Activated naive CD8-positive, alpha-beta T cell (primary cell): ENCODE measurements at regions not wholly inside any gene's neighbourhood (a gene's known extent, or its start where the extent isn't known, plus 50 kb on each side); places are given as distances from the start of the nearest gene placed in this dataset.

ENCODE experiments used
- H3K27ac Mint-ChIP-seq: one replicate; pipeline ENCODE4 v1.8.0; 2021; ENCODE audit warnings: mixed read lengths
- H3K27me3 Mint-ChIP-seq: one replicate; pipeline ENCODE4 v1.8.0; 2021; ENCODE audit warnings: mixed read lengths
- H3K36me3 Mint-ChIP-seq: one replicate; pipeline ENCODE4 v1.8.0; 2021; ENCODE audit warnings: mixed read lengths
- H3K4me1 Mint-ChIP-seq: one replicate; pipeline ENCODE4 v1.8.0; 2021; ENCODE audit warnings: low read depth, mixed read lengths
- H3K4me3 Mint-ChIP-seq: one replicate; pipeline ENCODE4 v1.8.0; 2021; ENCODE audit warnings: mild to moderate bottlenecking, mixed read lengths
- H3K9me3 Mint-ChIP-seq: one replicate; pipeline ENCODE4 v1.8.0; 2021; ENCODE audit warnings: low read depth, mixed read lengths

DNA sequence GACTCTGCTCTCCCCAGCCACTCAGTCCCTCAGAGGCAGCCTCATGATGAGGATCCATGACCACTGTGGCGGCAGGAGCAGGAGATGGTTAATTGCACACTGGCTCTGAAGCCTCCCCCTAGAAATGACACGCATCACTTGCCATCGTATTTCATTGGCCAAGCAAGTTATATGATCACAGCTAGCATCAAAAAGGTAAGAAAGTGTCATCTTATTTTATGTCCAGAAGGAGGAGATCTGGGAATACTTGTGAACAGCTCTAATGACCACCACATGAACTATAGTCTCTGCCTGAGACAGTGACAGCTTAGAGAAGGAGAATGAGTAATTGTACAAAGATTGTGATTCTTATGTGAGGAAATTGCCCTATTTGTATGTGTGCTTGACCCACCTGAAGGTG, 363.4 kb downstream of the NUAK1 start:
- no peak overlapping the region for H3K27ac Mint-ChIP-seq
- no peaks in the 10 kb centered on the region for H3K4me1 Mint-ChIP-seq
- no peaks in the 10 kb centered on the region for H3K9me3 Mint-ChIP-seq
- no peaks in the 10 kb centered on the region for H3K36me3 Mint-ChIP-seq
- no peak overlapping the region for H3K4me3 Mint-ChIP-seq
- H3K27me3 Mint-ChIP-seq, result peaks cover 9% of the 10 kb centered on the region

DNA sequence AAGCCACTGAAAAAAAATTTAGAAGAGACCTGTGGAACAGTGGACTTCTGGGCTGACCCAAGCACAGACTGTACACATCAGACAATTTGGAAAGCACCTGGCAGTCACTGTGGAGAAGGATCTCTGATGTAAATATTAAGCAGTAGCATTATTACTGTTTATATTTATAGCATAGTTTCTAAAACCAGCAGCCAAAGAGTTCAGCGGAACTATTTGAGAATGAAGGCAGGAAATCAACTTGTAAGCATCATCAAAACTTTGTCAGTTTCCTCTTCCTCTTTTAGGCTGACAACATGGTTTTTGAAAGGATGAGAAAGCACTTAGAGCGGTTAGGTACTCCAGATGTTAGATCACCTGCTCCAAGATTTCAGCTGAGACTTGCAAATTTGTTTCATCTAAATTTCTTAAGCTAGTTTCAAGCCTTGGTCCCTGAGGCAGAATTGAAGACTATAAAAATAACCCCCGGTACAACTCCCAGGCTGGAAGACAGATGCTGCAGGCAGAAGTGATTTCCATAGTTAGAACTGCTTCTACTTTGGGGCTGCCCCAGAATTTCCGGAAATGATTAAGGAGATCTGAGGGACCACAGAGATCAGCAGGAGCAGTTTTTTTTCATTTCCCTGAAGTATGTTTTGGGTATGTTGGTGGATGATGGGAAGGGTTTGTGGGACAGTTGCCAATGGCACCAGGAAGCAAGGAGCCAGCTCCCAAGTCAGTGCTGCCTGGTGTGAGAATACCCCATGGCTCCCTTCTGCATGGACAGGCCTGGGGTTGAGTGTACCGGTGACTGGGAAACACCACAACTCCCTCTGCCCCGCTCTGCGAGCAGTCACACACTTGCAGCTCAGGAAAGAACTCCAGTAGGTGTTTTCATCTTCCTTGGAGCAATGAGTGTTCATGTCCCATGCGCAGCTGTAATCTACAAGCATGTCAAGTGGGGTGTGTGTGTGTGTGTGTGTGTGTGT, 354.5 kb downstream of the NUAK1 start:
- Mint-ChIP-seq H3K27me3 (peaks cover 4% of the 10 kb centered on the region), H3K4me3 (no peak overlapping the region), H3K36me3 (no peaks in the 10 kb centered on the region), H3K9me3 (no peaks in the 10 kb centered on the region), H3K27ac (peak overlapping the region; percentile 6), H3K4me1 (peaks cover 11% of the 10 kb centered on the region)

DNA sequence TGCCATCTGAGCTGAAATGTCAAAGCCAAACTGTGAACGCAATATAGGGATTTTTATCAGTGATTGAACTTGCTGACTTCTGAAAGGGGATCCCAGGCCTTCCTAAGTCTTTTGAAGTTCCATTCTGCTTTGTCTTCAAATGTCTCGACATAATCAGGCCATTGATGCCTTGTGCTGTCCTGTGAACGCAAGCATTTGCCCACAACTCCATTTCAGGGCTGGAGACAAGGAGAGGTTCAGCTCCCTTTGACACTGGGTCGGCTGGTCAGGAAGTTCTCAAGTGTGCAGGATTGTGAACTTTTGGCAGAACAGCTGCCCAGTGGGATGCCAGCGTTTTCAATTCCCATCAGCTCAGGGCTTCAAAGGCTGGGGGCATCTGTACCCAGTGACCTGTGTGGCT, 345.3 kb downstream of the NUAK1 start:
- peaks cover 6% of the 10 kb centered on the region for H3K27me3 Mint-ChIP-seq
- H3K36me3 Mint-ChIP-seq, result no peaks in the 10 kb centered on the region
- H3K4me1 Mint-ChIP-seq, result no peaks in the 10 kb centered on the region
- H3K4me3 Mint-ChIP-seq, result no peak overlapping the region
- H3K9me3 Mint-ChIP-seq, result peaks cover 3% of the 10 kb centered on the region
- no peak overlapping the region for H3K27ac Mint-ChIP-seq

DNA sequence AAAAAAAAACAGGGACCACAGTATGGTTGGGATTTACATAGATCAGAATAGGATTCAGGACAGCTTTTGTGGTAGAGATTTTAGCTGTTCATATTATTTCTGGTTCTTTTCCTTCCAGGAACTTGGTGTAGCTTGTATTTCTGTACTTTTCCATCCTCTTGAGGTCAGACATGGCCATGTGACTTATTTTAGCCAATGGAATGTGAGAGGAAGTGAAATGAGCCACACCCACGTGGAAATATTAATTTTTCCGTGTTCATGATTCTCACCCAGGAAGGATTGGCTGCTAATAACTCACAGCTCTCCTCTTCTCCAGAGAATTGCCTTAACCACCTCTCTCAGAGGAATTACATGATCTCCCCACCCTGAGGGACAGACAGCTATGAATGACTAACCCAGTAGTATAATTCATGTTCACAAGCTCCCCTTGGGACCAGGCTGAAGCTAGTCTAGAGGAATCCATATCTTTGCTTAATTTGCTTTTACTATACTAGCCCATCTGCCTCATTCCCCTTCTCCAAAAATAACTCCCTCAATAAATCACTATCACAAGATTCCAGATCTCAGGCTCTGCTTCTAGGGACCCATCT, 340.4 kb downstream of the NUAK1 start:
- no peaks in the 10 kb centered on the region for H3K9me3 Mint-ChIP-seq
- no peaks in the 10 kb centered on the region for H3K36me3 Mint-ChIP-seq
- peaks cover 3% of the 10 kb centered on the region for H3K27me3 Mint-ChIP-seq
- no peak overlapping the region for H3K27ac Mint-ChIP-seq
- no peak overlapping the region for H3K4me3 Mint-ChIP-seq
- no peaks in the 10 kb centered on the region for H3K4me1 Mint-ChIP-seq

GRCh38 chr12:105799103-105799502, 339.7 kb downstream of the NUAK1 start:
- Mint-ChIP-seq H3K27me3 (peaks cover 3% of the 10 kb centered on the region), H3K27ac (no peak overlapping the region), H3K36me3 (no peaks in the 10 kb centered on the region), H3K9me3 (no peaks in the 10 kb centered on the region), H3K4me3 (no peak overlapping the region), H3K4me1 (no peaks in the 10 kb centered on the region)

GRCh38 chr12:105801351-105801750, 337.4 kb downstream of the NUAK1 start:
- Mint-ChIP-seq H3K27me3 (peaks cover 3% of the 10 kb centered on the region), H3K9me3 (no peaks in the 10 kb centered on the region), H3K36me3 (no peaks in the 10 kb centered on the region), H3K27ac (no peak overlapping the region), H3K4me1 (no peaks in the 10 kb centered on the region), H3K4me3 (no peak overlapping the region)

DNA sequence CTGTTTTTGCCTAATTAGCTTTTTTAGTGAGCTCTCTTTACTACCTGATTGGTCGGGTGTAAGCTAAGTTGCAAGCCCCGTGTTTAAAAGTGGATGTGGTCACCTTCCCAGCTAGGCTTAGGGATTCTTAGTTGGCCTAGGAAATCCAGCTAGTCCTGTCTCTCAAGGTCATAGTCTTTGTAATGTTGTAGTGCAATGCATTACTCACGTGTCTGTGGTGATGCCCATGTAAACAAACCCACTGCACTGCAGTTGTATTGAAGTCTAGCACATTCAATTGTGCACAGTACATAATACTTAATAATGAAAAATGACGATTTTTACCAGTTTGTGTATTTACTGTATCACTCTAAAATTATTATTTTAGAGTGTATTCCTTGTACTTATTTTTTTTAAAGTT, 335.5 kb downstream of the NUAK1 start:
- Mint-ChIP-seq H3K27ac (no peak overlapping the region), H3K9me3 (no peaks in the 10 kb centered on the region), H3K4me3 (no peak overlapping the region), H3K36me3 (no peaks in the 10 kb centered on the region), H3K27me3 (peaks cover 3% of the 10 kb centered on the region), H3K4me1 (no peaks in the 10 kb centered on the region)

GRCh38 chr12:105804591-105805265, 334.0 kb downstream of the NUAK1 start:
- Mint-ChIP-seq H3K27ac (no peak overlapping the region), H3K4me3 (no peak overlapping the region), H3K9me3 (no peaks in the 10 kb centered on the region), H3K4me1 (no peaks in the 10 kb centered on the region), H3K36me3 (no peaks in the 10 kb centered on the region), H3K27me3 (no peaks in the 10 kb centered on the region)

DNA sequence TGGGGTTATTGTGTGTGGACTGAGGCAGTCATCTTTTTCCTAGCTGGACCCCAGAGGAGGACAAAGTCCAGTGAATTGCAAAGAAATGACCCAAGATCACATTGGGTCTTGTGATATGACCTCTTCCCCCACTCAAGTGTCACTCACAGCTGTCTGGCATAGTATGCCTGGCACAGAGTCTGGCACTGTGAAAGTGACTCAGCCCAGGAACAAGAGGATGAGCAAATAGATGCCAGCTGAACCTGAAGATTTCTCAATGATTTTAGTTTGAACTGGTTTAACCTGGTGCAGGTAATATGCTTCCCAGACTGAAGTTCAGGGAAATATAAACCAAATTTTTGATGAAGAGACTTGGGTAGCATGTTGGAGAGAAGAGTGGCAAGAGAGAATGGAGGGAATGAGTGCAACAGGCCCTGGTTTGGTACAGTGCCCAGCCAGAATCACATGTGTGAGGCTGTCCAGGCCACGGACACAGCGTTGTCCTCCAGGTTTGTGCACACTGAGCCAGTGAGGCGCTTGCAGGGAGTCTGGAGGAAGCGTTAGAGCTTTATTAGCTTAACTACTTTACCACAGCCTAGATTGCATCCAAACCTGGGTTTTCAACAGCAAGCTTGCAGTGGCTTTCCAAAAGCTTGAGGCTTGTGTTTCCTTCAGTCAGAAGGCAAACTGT, 332.9 kb downstream of the NUAK1 start:
- H3K4me3 Mint-ChIP-seq, result no peak overlapping the region
- H3K9me3 Mint-ChIP-seq, result peaks cover under 1% of the 10 kb centered on the region
- no peaks in the 10 kb centered on the region for H3K27me3 Mint-ChIP-seq
- no peaks in the 10 kb centered on the region for H3K36me3 Mint-ChIP-seq
- H3K4me1 Mint-ChIP-seq, result no peaks in the 10 kb centered on the region
- no peak overlapping the region for H3K27ac Mint-ChIP-seq

GRCh38 chr12:105806400-105806770, 332.4 kb downstream of the NUAK1 start:
- Mint-ChIP-seq H3K27me3 (no peaks in the 10 kb centered on the region), H3K4me3 (no peak overlapping the region), H3K27ac (no peak overlapping the region), H3K4me1 (no peaks in the 10 kb centered on the region), H3K9me3 (peaks cover 4% of the 10 kb centered on the region), H3K36me3 (no peaks in the 10 kb centered on the region)

DNA sequence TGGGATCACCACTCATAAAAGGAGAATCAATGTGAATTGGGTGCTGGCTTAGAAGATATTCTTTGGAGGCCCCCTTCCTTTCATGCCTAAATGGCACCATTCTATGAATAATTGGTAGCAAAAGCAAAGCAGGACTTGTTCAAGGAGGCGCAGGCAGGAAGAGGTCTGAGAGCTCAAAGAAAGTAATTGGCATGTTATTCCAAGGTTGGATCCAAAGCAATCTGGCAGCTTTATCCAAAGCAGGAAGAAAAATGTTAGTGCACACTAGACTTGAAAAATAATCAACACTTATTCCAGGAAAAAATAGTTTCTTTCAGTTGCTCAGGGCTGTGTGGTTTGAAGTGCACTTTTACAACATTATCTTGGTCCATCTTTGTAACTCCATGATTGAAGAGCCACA, 326.4 kb downstream of the NUAK1 start:
- no peak overlapping the region for H3K4me3 Mint-ChIP-seq
- no peaks in the 10 kb centered on the region for H3K4me1 Mint-ChIP-seq
- H3K27me3 Mint-ChIP-seq, result no peaks in the 10 kb centered on the region
- no peak overlapping the region for H3K27ac Mint-ChIP-seq
- peaks cover 4% of the 10 kb centered on the region for H3K9me3 Mint-ChIP-seq
- no peaks in the 10 kb centered on the region for H3K36me3 Mint-ChIP-seq

- no peaks in the 10 kb centered on the region for H3K4me1 Mint-ChIP-seq
- H3K4me3 Mint-ChIP-seq, result no peak overlapping the region
- H3K27ac Mint-ChIP-seq, result no peak overlapping the region
- no peaks in the 10 kb centered on the region for H3K27me3 Mint-ChIP-seq
- H3K36me3 Mint-ChIP-seq, result no peaks in the 10 kb centered on the region
- H3K9me3 Mint-ChIP-seq, result peaks cover 4% of the 10 kb centered on the region
Observed at GRCh38 chr12:105813201-105813600, 325.6 kb downstream of the NUAK1 start.

DNA sequence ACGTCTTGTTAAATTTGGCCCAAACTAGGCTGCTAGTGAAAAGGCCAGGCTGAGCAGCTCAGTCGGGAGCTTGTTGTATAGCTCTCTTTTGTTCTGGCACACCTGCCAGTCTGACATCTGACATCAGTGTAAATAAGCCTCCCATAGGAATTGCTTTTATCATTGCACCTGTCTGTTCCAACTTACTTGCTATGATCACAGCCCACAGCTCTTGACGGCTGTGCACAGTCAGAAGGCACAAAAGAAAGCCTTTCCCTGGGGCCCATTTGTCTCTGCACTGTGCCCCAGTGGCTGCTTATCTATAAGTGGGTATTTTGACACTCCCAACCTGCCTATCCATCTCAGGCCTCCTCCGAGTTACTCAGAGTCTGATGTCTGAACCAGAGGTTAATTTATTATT, 324.5 kb downstream of the NUAK1 start:
- Mint-ChIP-seq H3K4me1 (no peaks in the 10 kb centered on the region), H3K27me3 (no peaks in the 10 kb centered on the region), H3K4me3 (no peak overlapping the region), H3K9me3 (peaks cover 4% of the 10 kb centered on the region), H3K36me3 (no peaks in the 10 kb centered on the region), H3K27ac (no peak overlapping the region)

DNA sequence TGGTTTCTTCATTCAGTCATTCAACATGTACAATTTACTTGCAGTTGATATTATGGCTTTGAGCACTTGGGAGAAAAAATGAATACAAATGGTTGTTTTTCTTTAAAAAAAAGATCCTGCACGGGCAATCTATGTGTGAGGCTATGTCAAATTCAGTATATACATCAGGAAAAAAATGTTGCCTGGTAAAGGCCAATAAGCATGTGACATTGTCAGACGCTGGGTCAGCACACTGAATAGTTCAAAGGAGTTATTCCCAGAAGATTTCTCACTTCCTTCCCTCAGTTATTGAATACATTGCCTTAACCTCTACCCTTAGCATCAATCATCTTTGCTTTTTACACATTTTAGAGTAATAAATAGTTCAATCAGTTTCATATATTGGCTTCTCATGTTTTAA, 319.2 kb downstream of the NUAK1 start:
- Mint-ChIP-seq H3K27me3 (peaks cover 4% of the 10 kb centered on the region), H3K4me1 (no peaks in the 10 kb centered on the region), H3K36me3 (no peaks in the 10 kb centered on the region), H3K27ac (no peak overlapping the region), H3K4me3 (no peak overlapping the region), H3K9me3 (no peaks in the 10 kb centered on the region)
